K562 (cell line): ENCODE measurements at regions not wholly inside any gene's neighbourhood (a gene's known extent, or its start where the extent isn't known, plus 50 kb on each side); places are given as distances from the start of the nearest gene placed in this dataset.
A peak's percentile ranks its signal among the peaks of the same experiment; 100 is the strongest.

Experiments
- CUX1 ChIP-seq: fragments of 200-800 bp; sonication (Bioruptor generic); IDR thresholded peaks from 2 replicates; pipeline ENCODE4 v1.6.1; 2016; ENCODE audit warnings: missing genetic modification characterization, missing compliant biosample characterization
- ELF2 ChIP-seq: fragments of 250-450 bp; sonication (Bioruptor Pico); IDR thresholded peaks from 2 replicates; pipeline ENCODE4 v1.5.0; 2021; ENCODE audit warnings: mild to moderate bottlenecking
- FUS ChIP-seq: fragments of 200-400 bp; formaldehyde crosslinking; optimal IDR thresholded peaks from 2 replicates; pipeline ENCODE3; 2017; ENCODE audit warnings: low read depth, low read length
- MAFK ChIP-seq: IDR thresholded peaks from 2 replicates; pipeline ENCODE4 v1.6.1; 2011; ENCODE audit warnings: low read length, improper control_type of control experiment
- RCOR1 ChIP-seq, 2 experiments: IDR thresholded peaks; 2 replicates each; pipeline ENCODE4 v1.6.1; 2012; ENCODE audit warnings: low read depth in 2 of 2, low read length in 2 of 2, borderline replicate concordance in 1 of 2, improper control_type of control experiment in 1 of 2
- XRCC5 ChIP-seq: fragments of 200-400 bp; formaldehyde crosslinking; IDR thresholded peaks from 2 replicates; pipeline ENCODE4 v1.6.1; 2017; ENCODE audit warnings: low read depth, mild to moderate bottlenecking, low read length
- ZBTB7A ChIP-seq: IDR thresholded peaks from 2 replicates; pipeline ENCODE4 v1.6.1; 2011; ENCODE audit warnings: low read depth, mild to moderate bottlenecking, low read length, moderate library complexity, borderline replicate concordance; ENCODE audit not compliant: control insufficient read depth
- ZNF407 ChIP-seq: fragments of 450-650 bp; IDR thresholded peaks from 2 replicates; pipeline ENCODE4 v1.6.1; 2016; ENCODE audit warnings: low read depth
- TF ChIP-seq, protein P1 (sequence below): fragments of 450-650 bp; IDR thresholded peaks from 2 replicates; pipeline ENCODE4 v1.6.1; 2018; ENCODE audit warnings: mild to moderate bottlenecking, low read depth; ENCODE audit not compliant: partially characterized antibody
- TF ChIP-seq, protein P2 (sequence below): sonication (generic); formaldehyde crosslinking; IDR thresholded peaks from 2 replicates; pipeline ENCODE4 v1.8.0; 2022; ENCODE audit warnings: missing genetic modification reagents, mild to moderate bottlenecking, moderate library complexity, borderline replicate concordance

DNA sequence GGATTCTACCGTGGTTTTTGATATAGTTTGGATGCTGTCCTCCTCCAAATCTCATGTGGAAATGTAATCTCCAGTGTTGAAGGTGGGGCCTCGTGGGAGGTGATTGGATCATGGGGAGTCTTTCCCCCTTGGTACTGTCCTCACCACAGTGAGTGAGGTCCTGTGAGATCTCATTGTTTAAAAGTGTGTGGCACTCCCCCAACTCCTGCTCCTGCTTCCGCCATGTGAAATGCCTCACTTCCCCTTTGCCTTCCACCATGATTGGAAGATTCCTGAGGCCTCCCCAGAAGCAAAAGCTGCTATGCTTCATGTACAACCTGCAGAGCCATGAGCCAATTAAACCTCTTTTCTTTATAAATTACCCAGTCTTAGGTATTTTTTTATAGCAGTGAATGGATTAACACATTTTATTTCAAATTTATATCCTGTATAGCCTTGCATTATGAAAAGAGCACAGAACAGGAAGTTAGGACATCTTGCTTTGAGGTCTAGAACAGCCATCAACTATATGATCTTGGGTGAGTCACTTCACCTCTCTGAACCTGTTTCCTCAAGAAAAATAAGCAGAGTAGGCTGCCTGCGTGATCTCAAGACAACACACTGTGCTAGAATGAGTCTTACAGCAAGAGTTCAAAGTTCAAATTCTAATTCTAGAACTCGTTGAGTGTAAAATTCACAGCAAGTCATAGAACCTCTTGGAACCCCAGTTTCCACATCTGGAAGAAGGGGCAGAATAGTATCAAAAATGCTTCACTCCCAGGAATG, 160.9 kb upstream of the EEA1 start (continued):
- TF ChIP-seq ZNF407: no peak
- TF ChIP-seq, protein P1, sequence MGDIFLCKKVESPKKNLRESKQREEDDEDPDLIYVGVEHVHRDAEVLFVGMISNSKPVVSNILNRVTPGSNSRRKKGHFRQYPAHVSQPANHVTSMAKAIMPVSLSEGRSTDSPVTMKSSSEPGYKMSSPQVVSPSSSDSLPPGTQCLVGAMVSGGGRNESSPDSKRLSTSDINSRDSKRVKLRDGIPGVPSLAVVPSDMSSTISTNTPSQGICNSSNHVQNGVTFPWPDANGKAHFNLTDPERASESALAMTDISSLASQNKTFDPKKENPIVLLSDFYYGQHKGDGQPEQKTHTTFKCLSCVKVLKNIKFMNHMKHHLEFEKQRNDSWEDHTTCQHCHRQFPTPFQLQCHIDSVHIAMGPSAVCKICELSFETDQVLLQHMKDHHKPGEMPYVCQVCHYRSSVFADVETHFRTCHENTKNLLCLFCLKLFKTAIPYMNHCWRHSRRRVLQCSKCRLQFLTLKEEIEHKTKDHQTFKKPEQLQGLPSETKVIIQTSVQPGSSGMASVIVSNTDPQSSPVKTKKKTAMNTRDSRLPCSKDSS: no peak
- no peak for TF ChIP-seq ZBTB7A
- peak; percentile 14; the same call in 1 of the 2 replicates for TF ChIP-seq MAFK
- TF ChIP-seq, protein P2, sequence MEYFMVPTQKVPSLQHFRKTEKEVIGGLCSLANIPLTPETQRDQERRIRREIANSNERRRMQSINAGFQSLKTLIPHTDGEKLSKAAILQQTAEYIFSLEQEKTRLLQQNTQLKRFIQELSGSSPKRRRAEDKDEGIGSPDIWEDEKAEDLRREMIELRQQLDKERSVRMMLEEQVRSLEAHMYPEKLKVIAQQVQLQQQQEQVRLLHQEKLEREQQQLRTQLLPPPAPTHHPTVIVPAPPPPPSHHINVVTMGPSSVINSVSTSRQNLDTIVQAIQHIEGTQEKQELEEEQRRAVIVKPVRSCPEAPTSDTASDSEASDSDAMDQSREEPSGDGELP (CRISPR knock-in tag): no peak
- TF ChIP-seq ELF2 (CRISPR knock-in tag): no peak
- TF ChIP-seq FUS: no peak
- 0 out of 2 replicates have a peak, but pooled peaks have one; percentile 37 for TF ChIP-seq CUX1 (CRISPR knock-in tag)
- no peak for TF ChIP-seq XRCC5
- peak in 1 of 2 experiments; percentile 53; a peak in 1 of 4 replicates for TF ChIP-seq RCOR1 (IDR thresholded peaks at IDR 0.05; ENCODE audit: borderline replicate concordance in 1 of 2, low read depth in 2 of 2, low read length in 2 of 2)
